EL (cell line): ENCODE measurements at regions not wholly inside any gene's neighbourhood (a gene's known extent, or its start where the extent isn't known, plus 50 kb on each side); places are given as distances from the start of the nearest gene placed in this dataset.

Source experiments
- DNase-seq: peaks from one replicate; pipeline ENCODE4 v3.0.0-alpha.2; 2016

DNA sequence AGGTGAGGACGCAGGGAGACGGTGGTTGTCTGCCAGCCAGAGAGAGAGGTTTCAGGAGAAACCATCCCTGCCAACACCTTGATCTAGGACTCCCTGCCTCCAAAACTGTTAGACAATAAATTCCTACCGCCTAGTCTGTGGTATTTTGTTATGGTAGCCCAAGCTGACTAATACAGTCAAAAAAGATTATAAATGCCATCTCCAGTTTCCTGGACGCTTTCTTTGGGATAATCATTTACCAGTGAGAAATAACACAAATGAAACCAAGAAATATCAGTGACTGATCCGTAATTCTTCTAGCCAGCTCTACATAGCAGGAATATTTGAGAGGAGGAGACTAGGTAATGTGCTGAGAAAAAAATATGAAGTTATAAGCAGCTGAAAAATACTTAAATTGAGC is 707.8 kb upstream of the LMCD1 start:
- DNase-seq, result no peak

- DNase-seq, result no peak
Measured at GRCh38 chr3:7798276-7798675, 703.3 kb upstream of the LMCD1 start.

DNA sequence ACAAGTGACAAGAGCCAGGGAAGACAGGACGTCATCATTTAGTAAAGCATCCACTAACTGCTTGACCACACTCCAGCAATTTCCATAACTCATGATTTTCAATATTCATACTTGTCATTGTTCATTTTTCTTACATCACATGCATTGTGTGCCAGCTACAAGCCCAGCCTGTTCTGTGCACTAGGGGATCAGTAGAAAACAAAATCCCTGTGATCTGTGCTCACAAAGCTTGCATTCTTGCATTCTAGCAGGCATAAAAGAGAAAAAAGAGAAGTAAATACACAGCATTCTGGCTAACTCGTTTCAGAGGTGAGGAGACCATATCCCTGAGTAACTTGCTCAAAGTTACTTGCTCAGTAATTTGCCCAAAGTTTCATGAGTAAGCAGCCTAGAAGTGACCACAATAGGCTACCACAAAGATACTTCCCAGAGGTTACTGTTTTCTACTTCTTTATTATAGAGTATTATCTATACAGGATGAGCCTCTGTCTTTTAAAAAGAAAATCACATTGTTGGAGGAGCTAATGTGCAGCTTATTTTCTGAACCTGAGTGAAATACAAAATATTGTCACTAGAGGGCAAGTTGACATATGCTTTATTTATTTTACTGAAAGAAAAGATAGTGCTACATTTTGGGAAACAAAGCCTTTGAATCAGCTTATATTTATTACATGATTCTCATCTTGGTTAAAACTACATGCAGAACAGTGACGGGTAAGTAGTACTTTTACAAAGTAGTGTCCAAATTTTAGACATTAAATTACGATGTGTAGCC is 701.4 kb upstream of the LMCD1 start:
- DNase-seq, result no peak

DNA sequence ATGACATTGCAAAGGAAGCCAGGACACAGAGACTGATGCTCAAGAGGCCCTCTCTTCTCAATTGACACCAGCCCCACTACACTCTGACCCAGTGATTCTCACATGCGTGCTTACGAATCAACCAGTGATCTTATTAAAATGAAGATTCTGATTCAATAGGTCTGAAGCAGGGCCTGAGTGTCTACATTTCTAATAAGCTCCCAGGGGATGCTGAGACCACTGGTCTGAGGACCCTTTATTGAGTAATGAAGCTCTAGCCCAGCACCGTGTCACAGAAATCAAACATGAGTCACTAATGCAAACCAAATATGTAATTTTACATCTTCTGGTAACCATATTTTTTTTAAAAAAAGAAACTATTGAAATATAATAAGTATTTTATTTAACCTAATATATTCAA is 689.1 kb upstream of the LMCD1 start:
- DNase-seq, result no peak

DNA sequence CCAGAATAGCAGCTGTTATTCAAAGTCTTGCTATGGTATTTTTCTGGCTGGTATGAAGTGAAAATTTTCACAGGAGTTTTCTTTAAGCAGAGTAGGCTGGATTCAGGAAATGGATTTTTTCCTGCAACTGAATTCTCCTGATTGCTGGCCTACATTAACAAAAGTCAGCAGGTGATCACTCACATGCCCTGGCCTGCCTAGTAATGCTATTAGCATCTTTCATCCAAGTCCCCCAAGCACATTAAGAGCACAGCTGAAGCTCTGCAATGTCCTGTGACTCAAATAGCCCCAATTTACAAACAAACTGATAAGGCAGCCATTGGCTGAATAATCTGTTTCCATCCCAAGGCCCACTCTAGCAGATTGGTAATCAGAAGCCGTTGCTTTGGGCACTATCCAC is 688.3 kb upstream of the LMCD1 start:
- DNase-seq, result no peak

GRCh38 chr3:7817239-7817638 is 684.4 kb upstream of the LMCD1 start:
- DNase-seq, result no peak

- DNase-seq, result no peak
Measured at GRCh38 chr3:7820969-7821368, 680.7 kb upstream of the LMCD1 start.

DNA sequence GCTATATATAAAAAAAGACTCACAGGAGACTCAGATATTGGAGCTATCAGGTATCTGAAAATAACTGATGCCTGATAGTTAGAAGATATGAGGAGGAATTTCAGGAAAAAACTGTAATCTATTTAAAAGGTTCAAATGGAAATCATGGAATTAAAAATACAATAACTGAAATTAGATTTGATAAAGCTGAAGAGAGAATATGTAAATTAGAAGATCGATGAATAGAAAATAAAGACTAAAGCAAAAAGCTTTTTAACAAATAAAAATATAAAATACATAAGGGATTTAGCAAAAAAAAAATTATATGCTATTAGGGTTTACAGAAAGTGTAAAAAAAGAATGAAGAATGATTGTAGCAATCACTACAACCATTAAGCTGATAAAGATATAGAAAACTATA is 679.8 kb upstream of the LMCD1 start:
- no peak for DNase-seq

DNA sequence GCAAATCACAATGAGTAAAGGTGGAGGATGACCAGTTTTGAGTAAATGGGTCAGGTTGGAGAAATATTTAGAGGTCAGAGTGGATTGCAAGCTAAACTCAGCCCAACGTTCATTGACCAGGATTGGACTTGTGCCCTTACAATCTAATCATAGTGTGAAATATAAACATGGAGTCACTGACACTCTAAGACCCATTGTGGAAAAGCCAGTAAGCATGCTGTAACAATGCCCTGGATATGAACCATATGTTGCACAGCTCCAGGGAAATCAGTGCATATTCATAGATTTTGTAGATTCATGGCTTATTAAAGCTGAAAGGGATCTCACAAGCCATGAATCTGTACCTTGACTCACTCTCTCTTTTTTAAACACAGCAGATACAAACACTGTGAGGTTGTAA is 660.2 kb upstream of the LMCD1 start:
- DNase-seq, result no peak

DNA sequence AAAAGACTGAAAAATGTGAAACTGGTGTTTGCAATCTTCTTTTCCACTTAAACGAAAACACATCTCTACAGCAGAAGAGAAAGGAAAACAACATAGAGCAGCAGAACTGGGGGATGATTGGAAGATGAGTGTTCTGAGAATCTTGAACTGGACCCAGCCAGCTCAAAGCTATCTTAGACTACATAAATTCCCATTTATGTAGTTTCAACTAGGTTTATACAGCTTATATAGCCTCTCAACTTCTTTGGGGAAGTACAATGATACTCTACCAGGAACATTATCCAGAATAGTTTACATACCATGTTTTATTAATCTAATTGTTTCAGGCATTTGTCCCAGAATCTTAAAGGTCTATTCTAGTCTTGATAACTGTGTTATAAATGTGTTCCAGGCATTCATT is 658.2 kb upstream of the LMCD1 start:
- DNase-seq, result no peak

DNA sequence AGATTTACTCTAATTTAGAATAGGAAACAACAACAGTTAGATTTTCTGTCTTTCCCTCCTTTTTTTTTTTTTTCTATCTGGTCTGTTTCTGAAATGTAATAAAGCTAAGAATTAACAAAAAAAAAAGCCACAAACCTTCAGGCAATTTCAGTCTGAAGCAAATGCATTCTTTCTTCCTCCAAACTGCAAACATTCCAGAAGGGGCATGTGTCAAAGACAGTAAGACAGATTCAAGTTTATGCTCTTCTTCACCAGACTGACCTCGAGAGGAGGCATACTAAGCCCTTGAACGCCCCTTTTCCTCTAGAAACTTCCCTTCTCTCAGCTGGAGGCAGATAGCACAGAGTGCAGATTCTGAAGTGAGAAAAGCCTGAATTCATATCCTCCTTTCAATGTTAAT is 654.6 kb upstream of the LMCD1 start:
- DNase-seq, result no peak

DNA sequence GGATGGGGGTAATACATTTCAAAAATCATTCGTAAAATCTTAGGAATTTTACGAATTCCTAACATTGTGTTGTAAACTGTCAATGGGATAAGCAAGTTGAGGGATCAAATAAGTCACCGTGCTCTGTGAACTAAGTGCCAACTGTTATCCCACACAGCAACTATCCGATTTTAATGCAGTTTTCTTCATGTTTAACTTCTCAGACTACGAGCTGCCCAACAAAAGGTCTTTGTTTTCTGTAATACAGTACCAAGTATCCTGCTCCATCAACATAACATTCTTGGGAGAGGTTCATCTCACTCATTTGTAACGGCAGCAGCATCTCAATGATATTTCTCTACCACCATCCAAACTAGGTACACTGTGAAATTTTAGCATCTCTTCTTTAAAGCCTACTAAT is 654.1 kb upstream of the LMCD1 start:
- no peak for DNase-seq

DNA sequence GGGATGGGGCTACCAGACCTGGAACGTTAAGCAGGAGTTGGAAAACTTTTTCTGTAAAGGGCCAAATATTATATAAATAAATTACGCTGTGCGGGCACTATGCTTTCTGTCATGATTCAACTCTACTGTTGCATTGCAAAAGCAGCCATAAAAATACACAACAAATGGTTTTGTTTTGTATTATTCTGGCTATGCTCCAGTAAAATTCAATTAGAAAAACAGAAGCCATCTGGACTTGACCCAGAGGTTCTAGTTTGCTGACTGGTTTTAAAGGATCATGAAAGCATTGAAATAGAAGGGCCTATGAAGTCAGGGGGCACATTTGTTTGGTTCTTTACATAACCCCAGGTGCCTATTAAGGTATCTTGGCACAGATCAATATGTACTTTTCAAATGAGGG is 647.4 kb upstream of the LMCD1 start:
- no peak for DNase-seq

- no peak for DNase-seq
Measured at GRCh38 chr3:7854721-7855120, 646.9 kb upstream of the LMCD1 start.

DNA sequence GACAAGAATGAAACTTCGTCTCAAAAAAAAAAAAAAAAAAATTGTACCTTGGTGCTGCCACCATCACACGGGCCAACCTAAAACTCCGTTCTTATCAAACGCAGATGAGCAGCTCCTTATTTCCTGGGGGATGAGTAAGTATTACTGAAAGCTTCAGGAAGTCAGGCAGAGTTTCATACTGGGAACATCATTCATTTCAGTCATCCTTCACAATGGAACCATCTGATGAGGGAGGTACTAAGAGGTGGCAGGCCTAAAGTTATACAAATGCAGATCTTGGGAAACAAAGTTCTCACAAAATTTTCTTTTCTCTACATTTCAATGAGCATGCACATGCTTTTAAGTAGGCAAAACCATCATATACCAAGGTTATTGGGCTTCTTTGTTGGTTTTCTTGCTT is 636.0 kb upstream of the LMCD1 start:
- no peak for DNase-seq

- no peak for DNase-seq
Measured at GRCh38 chr3:7867587-7867986, 634.0 kb upstream of the LMCD1 start.

DNA sequence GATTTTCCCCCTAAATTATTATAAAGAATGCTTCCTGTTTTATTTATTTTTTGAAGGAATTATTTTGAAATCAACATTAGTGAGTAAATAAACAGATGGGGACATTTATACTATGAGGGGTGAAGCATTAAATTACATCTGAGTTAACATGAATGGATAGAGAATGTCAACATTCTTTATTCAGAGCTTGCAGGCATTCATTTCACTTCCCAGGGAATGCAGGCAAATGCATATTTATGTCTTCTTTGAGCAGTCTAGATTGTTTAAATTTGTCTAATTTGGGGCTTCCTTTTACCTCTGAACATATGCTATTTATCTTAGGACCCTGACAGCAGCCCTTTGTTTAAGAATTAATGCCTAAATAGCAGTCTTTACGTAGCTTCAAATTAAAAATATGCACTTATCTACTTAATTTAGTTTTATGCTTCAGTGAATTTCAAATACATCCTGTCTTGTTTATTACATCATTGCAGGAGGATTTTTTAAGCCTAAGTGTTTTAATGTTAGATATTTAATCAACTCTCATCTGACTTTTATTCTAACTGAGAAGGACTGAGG is 630.5 kb upstream of the LMCD1 start:
- DNase-seq, result no peak

GRCh38 chr3:7874116-7874515 is 627.5 kb upstream of the LMCD1 start:
- DNase-seq, result no peak

DNA sequence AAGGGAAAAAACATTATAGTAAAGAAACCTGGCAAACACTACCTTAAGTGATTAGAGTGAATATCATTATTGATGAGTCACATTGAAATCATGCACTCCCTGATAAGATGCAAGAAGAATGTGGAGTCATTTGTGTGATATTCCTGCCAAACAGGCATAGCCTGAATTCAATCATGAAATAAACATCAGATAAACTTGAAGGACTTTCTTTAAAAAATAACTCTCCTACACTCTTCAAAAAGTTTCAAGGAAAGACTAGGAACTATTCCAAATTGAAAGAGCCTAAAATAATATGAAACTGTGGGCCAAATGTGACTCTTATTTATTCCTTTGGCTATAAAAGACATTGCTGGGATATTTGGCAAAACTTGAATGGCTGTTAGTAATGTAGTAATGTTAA is 625.7 kb upstream of the LMCD1 start:
- no peak for DNase-seq

DNA sequence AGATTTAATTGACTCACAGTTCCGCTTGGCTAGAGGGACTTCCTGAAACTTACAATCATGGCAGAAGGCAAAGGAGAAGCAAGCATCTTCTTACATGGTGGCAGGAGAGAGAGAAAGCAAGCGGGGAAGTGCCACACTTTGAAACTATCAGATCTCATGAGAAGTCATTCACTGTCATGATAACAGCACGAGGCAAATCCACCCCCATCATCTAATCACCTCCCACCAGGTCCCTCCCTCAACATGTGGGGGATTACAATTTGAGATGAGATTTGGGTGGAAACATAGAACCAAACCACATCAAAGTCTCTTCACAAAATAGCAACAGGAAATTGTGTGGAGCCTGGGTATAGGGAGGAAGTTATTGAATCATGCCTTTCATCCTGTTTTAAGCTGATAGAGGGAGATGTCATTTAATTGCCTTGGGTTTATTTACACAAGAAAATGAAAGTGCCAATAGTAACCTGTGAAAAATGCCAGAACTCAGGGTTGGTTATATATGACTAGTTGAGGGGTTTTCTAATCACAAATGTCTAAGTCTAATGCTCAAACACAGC is 624.8 kb upstream of the LMCD1 start:
- no peak for DNase-seq

- DNase-seq, result no peak
Measured at GRCh38 chr3:7877312-7877711, 624.3 kb upstream of the LMCD1 start.

DNA sequence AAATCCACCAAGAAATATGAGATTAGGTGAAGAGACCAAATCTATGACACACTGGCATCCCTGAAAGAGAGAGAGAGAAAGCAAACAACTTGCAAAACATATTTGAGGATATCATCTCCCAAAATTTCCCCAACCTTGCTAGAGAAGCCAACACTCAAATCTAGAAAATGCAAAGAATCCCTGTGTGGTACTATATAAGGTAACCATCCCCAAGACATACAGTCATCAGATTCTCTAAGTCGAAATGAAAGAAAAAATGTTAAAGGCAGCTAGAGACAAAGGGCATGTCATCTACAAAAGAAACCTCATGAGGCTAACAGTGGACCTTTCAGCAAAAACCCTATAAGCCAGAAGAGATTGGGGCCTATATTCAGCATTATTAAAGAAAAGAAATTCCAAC is 622.1 kb upstream of the LMCD1 start:
- DNase-seq, result no peak

DNA sequence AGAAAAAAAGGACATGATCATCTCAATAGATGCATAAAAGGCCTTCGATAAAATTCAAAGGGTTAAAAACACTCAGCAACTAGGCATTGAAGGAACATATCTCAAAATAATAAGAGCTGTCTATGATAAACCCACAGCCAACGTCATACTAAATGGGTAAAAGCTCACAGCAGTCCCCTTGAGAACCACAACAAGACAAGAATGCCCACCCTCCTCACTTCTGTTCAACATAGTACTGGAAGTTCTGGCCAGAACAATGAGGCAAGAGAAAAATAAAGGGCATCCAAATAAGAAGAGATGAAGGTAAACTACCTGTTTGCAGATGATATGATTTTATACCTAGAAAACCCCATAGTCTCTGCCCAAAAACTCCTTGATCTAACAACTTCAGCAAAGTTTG is 619.7 kb upstream of the LMCD1 start:
- no peak for DNase-seq

GRCh38 chr3:7897655-7898054 is 604.0 kb upstream of the LMCD1 start:
- DNase-seq, result no peak

GRCh38 chr3:7913283-7913682 is 588.3 kb upstream of the LMCD1 start:
- no peak for DNase-seq
